Amniotic stem cell (primary cell): ENCODE measurements at regions not wholly inside any gene's neighbourhood (a gene's known extent, or its start where the extent isn't known, plus 50 kb on each side); places are given as distances from the start of the nearest gene placed in this dataset.
A peak's percentile ranks its signal among the peaks of the same experiment; 100 is the strongest.

Experiments
- DNase-seq: peaks from one replicate; lab custom pipeline; 2025; lab: John Stamatoyannopoulos, UW

DNA sequence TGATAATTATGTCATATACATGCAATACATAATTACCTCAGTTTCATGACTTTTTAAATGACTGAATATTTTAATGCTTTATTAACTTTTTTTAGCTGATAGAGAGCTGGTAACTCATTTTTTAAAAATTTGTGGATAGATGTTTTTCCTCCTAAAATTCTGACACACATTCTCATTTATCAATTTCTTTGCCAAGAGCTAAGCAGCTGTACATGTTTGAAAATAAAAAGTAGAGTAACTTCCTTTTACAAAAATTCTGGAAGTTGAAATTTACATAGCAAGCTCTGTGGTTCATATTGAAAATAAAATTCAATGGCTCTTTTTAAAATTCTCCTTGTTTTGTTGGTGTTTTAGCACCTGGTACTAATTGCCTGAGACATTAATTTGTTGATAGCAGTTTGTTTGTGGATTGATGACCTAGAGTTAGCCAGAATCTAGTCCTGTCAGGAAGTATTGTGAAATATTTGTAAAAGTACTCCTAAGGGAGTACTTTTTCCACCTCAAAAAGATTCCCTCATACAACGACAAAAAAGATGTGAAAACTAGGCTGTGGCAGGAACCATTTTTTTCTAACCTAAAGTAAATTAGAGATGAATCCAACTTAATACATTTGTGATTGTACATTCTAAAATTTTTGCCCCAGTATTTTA lies 621.8 kb downstream of the BCKDHB start:
- no peak for DNase-seq

DNA sequence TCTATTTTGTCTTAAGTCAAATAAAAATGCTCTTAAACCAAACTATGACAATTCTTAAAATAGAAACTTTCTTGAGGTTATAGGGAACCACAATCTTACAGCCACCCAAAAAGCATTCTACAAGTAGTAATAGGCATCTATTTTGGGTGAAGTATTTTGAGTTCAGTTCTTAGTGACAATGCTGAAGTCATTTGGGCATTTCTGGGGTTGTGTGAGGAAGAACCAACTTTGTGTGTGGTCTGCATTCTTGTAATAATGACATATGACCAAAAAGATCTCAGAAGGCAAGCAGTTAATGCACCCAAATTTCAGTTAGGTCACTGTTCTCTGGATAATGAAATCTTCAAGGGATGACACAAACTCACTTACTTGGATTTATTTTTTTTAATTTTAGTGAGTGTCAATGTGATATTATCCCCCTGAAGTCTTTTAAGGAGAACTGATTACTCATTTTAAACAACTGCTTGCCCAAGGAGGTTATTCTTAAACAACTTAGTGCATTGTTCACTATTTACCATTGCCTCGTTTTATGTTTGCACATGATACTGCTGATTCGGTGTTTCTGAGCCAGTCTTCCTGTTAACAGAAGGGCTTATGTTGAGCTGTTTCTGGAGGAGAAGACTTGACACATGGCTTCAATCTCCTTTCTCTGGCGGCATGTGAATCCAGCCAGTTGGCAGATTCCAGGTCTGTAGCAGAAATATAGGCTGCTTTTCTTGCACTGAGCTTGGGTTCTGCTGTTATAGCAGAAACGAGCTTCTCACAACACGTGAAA lies 618.9 kb downstream of the BCKDHB start:
- DNase-seq = no peak

DNA sequence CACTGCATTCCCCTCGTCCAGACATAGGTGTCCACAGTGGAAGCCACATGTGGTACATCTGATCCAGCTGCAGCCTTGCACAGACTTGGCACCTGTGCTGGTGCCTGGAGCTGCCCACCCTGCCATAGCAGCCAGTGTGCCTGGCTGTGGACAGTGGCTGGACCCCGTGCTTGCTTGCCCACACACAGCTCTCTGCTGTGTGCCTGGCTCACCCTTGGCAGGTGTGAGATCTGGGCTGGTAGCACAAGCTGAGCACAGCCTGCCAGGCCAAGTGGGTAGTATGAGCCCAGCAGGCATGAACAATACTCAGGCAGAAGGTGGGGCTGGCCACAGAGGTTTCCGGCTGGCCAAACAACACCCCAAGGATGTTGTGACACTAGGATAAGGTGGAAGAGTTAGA lies 614.4 kb downstream of the BCKDHB start:
- DNase-seq = no peak

DNA sequence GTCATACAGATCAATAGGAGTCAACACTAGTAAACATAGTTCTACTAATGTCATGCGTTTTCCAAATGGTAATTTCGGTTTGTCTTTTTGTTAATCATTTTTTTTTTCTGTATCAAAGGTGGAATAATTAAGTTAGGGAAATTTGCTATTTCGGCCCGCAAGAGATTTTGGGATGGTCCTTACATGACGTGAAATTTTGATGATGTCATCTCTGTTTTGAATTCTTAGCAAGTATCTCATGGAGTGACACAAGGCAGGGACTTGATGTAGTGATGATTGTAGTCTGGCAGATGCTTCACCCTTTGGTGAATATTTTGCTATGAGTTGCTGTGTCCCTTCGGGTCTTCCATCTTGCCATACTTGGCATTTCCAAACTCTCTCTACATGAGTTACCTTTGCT lies 608.0 kb downstream of the BCKDHB start:
- DNase-seq = no peak

DNA sequence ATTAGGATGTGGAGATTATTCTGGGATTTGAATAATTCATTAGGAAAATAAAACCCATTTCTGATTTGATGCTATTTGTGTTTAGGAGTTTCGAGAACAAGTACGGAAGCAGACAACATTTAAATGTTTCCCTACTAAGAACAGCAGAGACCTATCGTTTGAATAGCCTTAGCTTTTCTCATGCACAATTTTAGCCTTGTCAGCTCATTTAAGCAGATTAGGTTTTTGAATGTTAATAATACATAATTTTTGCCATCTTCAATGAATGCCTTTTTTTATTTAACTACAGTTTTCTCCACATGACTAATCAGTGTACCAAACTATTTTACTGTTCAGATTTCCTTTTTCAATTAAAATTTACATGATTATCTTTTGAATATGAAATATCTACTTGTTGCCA lies 592.0 kb downstream of the BCKDHB start:
- no peak for DNase-seq

DNA sequence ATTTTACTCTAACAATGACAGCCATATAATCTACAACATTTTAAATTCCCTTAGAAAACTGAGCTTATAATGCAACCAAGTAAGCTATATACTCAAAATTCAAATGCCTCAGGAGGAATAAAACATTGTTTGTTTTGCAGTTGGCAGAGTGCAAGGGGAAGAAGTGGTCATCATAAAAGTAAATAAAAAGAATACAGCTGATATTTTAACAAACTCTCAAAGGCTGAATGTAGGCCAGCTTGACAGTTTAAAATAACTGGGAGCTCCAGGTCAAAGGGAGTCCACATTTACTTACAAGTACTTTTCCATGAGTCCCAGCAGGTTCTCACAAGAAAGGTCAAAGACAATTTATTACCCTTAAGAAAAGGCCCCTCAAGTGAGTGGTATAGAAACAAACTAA lies 589.8 kb downstream of the BCKDHB start:
- no peak for DNase-seq

DNA sequence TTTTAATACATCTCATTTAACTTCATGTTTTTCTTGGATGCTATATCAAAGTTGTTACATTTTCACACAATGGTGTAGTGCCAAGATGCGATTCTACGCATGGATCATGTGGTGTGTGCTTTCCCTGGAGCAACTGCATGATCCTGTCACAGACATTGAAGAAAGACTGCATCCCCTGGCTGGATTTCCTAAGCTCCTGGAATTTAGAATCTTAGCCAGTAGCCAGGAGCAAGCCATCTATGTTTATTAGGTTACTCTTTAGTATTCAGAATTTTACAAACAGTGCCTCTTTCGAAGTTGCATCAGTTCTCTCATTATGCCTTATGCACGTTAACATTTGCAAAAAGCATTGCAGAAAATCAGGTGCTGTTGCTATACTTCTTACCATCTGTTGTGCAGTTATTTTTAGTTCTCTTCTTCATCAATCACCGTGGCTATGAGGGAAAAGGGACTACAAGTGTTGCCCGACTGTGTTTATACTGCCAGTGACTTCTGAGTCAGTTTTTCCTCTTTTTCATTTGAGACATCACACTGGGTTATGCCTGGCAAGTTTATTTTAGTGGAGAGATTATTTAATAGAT lies 584.2 kb downstream of the BCKDHB start:
- DNase-seq = no peak

DNA sequence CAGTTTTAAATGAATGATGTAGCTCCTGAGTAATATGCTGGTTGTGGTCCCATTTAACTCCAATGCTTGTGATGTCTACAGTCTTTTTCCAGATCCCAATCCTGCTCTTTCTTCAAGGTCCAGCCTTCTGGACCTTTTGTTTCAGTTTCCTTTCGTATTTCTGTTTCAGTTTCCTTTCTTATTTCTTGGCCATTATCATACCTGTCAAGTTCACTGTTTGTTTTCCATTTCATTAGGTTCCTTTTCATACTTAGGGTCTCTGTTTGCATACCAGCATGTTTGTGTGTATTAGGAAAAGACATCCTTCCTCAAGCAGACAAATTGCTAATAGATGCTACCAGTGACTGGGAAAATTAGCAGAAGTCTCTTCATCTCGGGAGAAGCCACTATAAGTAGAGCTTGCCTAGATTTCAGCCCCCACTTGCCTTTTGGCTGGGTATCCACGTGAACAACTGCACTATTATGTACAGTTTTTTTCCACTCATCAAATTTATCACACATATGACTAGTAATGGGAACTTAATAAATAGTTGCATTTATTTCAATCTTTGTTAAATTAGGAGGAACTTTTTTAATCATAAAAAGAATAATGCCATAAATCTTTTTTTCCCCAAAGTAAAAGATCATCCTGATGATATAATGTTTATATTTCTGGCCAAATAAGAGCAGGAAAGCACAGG lies 583.4 kb downstream of the BCKDHB start:
- no peak for DNase-seq

DNA sequence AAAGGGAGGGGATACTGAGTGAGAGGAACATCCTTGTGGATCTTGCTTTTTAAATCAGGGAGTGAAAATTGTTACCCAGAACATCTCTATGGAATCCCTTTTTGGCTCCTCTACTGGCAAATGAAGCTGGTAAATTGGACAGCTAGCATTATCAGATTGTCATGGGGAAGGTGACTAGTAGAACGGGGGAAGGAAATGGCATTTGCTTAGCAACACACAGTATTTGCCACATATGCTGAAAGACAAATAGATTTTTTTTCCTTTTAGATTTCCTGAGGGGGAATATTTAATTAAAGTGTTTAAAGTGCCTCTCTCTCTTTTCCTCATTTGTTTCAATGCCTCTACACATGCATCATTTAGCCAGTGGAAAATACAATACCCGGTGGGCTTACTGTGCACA lies 573.5 kb downstream of the BCKDHB start:
- no peak for DNase-seq

DNA sequence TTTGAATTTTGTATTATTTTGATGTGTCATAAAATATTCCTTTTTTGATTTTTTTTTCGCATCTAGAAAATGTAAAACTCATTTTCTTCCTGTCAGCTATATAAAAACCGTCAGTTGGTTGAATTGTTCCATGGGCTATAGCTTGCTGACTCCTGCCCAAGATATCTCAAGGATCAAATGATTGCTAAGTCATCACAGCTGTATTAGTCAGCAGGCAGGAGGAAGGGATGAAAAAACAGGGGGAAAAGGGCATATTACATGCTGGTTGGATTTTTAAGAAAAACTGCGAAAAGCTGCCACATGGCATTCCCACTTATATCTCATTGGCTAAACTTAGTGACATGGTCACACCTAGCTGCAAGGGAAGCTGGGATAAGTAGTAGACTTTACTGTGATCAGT lies 569.9 kb downstream of the BCKDHB start:
- DNase-seq = no peak

DNA sequence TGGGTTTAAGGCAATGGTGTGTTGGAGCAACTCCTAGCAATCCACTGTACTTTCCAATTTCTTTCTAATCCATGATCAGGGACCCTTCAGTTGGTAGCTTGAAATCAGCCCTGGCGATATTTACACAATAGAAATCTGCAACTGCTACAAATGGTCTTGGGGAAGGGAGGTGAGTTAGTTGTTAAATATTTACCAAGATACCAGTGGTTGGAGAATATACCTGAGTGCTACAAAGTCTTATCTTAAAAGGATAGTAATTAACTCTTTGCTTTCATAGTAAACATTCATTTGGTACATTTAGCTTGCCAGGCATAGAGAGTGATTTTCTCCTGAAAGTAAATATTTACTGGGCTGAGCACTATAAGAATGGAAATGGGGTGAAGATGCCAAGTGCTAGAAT lies 568.2 kb downstream of the BCKDHB start:
- DNase-seq = no peak

DNA sequence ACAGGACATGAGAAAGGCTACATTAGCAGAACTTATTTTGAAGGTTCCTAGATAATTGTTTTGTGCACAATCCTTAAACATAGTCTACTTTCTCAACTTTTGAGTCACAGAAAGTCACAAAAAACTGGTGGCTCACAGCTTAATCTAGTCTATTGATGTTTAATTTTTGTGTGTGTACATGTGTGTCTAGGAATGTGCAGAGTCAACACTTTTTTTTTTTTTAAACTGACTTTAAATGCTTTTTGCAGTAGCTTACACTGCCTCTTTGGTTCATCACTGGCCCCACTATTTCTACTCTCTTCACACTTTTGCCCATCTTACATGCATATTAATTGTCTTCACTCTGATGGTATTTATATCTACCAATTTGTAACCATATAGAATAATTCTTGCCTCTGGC lies 566.9 kb downstream of the BCKDHB start:
- DNase-seq = no peak

DNA sequence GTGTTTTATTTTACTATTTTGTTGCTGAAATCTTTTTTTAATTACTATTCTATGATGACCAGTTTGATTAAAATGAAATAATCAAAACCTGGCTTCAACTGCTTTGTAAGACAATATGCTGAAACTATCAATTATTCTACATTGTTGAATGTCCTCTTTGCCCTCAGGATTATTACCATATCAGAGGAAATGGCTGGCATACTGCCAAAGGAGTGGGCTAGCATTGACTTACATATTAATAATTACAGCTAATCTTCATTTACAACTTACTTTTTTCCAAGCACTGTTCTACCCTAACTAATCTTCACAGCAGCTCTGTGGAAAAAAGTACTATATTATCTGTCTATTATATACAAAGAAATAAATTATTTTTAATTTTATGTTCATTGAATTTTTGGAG lies 560.5 kb downstream of the BCKDHB start:
- DNase-seq = no peak

DNA sequence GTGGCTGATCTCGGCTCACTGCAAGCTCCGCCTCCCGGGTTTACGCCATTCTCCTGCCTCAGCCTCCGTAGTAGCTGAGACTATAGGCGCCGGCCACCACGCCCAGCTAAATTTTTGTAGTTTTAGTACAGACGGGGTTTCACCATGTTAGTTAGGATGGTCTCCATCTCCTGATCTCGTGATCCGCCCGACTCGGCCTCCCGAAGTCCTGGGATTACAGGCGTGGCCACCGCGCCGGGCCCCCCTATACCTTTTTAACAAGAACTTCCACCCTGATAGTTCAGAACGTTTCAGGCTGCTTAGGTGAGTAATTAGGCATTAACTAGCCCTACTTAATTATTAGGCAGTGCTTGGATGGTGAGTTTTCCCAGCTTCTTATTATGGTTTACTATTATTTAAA lies 552.5 kb downstream of the BCKDHB start:
- no peak for DNase-seq

DNA sequence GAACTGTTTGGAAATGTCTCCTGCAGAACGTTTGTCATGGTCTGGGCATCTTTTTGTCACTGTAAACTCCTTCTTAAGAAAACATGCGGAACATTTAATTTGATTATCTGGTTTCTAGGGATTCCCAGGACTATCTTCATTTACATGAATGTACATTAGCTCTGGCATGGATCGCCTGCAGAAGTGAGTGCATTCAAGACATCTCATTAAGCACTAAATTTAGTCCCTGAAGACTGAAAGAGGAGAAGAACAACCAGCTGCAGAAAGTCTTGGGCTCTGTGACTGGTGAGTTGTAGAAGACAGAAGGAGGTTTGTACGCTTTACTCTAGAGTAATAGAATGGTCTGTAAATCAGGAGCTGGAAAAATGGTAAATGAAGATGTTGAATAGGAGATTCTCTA lies 540.7 kb downstream of the BCKDHB start:
- DNase-seq = no peak

DNA sequence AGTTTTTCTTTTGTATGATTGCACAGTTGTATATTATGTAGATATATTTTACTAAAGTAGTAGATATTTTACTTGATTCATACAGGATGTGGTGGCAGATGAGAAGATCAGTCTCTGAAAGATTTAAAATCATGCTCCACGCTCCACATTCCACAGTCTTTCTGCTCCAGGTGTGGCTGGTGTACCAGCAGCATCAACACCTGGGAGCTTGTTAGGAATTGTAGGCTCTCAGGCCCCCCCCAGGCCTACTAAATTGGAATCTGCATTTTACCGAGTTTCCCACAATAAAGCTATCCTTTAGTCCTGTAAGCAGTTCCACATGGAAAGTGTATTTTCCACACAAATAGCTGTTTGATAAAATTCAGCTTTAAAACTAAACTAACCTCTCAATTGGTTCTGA lies 537.4 kb downstream of the BCKDHB start:
- no peak for DNase-seq

DNA sequence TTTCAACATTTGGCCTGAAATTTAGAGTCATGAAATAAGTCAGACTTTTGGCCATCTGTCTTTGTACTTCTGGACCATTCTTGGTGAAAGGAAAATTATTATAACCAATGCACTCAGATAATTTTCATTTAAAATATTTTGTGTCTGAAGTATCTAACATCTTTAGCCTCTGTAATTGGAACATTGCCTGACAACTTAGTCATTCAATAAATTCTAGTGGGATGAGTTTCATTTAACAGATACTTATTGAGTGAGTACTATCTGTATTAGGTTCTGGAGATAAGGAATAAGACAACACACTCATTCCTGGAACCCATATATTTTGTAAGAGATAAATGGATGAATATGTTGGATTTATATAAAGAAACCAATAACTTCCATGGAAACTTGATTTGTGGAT lies 536.0 kb downstream of the BCKDHB start:
- no peak for DNase-seq

DNA sequence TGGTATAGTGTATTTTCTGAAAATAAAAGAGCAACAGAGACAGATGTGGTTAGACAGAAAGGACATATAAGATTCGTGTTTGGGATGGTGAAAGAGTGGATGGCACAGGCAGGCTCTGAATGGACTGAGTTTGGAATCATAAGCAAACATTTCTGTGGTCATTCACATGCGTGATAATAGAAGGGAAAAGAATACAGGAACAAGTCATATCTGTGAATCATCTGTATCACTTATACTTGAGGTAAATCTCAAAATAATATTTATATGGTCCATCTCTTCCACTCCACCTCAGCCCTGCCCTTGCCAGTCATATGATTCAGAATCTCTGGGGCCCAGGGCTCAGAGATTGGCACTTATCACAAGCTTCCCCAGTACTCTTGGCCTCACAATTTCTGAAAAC lies 535.1 kb downstream of the BCKDHB start:
- DNase-seq = no peak

DNA sequence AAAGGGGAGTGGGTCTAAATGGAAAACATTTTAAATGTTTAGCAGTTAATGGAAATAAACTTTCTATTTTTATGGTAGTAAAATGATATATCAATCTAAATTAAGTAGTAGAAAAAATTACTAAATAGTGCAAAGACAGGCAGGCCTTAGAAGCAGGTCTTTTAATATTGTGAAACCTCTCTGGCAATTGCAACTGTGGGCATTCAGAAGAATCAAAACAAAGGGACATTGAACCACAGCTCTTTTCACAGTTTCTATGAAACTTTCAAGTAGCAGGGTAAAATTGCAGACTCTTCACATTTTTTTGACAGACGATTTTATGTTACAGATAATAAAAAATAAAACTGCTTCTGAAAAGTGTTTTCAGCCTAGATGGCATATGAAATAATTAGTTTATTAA lies 533.7 kb downstream of the BCKDHB start:
- no peak for DNase-seq

DNA sequence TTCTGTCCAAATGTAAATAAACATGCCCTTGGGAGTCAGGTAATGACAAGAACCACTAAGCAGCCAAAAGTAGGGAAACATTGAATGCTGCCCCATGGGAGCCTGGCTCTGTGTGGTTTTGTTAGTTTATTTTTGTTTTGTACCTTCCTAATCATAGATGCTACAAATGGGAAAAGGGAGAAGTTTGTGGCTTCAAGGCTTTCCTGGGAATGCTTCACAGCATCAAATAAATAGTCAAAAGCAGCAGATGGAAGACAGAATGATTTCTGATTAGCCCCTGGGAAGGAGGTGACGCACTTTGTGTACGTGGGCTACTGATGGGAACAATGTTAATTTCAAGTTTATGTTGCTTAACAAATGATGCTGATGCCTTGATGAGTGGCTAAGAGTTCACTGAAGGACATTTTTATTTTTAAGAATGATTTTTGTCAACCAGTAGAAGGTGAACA lies 532.7 kb downstream of the BCKDHB start:
- no peak for DNase-seq

DNA sequence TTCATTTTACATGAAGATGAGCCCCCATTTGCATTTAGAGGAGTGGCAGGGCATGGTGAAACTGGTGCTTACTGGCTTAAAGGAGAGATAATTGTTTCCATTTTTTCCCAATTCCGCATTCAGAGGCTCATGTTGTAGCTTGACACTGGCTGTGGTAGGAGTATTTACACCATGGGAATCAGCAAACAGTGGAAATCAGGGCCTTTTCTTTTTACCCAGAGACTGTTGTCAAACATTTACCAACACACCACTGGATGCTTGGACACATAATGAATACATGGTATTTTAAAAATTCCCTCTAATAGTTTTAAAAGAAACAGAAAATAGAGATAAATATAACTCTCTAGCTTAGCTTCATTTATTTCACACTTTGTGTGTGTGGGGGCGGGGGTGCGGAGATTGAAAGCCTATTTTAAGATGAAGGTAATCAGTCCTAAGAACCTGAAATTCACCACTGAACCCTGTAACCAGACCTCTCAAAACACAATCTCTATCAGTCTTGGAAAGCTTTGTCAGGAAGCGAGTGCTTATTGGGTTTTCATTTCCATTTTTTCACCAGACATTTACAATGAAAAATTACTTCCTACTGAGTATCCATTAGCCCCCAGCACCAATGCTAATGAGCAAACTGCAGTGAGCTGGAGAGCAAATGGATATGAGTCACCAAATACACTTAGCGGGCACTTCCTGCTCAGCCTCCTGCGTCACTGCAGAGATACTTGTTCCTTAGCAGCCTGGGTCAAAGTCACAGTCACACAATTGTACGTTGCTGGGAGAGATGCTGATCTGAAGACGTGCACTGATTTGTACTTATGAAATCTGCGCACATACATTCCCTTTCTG lies 532.0 kb downstream of the BCKDHB start:
- DNase-seq = peak; percentile 65

DNA sequence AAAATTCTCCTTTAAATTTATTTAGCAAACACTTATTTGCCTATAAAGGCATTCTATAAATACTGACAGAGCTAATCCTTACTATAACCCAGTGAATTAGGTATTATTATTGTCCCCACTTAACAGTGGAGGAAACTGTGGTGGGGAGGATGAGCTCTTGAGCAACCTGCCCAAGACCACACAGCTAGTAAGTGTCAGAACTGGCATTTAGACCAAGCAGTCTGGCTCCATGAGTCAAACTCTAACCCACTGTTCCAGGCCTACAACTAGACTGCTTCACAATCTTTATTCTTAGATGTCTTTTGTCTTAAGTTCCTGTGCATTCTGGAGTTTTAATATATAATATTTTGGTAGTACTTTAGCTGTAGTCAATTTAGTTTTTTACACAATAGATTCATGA lies 530.8 kb downstream of the BCKDHB start:
- no peak for DNase-seq
